IMR-90 (cell line): ENCODE measurements at regions not wholly inside any gene's neighbourhood (a gene's known extent, or its start where the extent isn't known, plus 50 kb on each side); places are given as distances from the start of the nearest gene placed in this dataset.

Experiments used
- ATAC-seq: fragments of 200-7000 bp; cut with Tn5 transposase; 2 replicates; pipeline ENCODE4 v1.9.1; 2020; ENCODE audit warnings: low read depth, mild to moderate bottlenecking, moderate library complexity
- BruUV-seq: library from RNA; stranded (reverse); fragments of 400-500 nt; replicated peaks from 2 replicates; lab custom pipeline; 2021; lab: Mats Ljungman, UMichigan
- CTCF ChIA-PET: fragments of 300-600 bp; formaldehyde crosslinking; extraction: SDS; loops from one replicate; lab custom pipeline; 2021; ENCODE audit warnings: antibody characterized with exemption; lab: Yijun Ruan, JAX
- POLR2A ChIA-PET: fragments of 300-600 bp; sonication (Branson Sonifier 250); formaldehyde crosslinking; loops from one replicate; lab custom pipeline; 2022; ENCODE audit warnings: antibody characterized with exemption; ENCODE audit not compliant: unreplicated experiment; lab: Charles Lee
- DNase-seq: peaks from one replicate; pipeline ENCODE4 v3.0.0; 2013
- H2AFZ ChIP-seq: replicated peaks from 2 replicates; pipeline ENCODE3; 2013; ENCODE audit warnings: low read length, mild to moderate bottlenecking; ENCODE audit not compliant: poor library complexity
- H2AK5ac ChIP-seq: 2 replicates; pipeline ENCODE4 v1.6.1; 2013; ENCODE audit warnings: low read depth, low read length, inconsistent platforms
- H2AK9ac ChIP-seq: replicated peaks from 2 replicates; pipeline ENCODE3; 2013; ENCODE audit warnings: mild to moderate bottlenecking, low read depth, low read length, moderate library complexity; ENCODE audit not compliant: poor library complexity
- H2BK120ac ChIP-seq: 2 replicates; pipeline ENCODE4 v1.6.1; 2013; ENCODE audit warnings: low read depth, low read length, inconsistent platforms
- H2BK15ac ChIP-seq: 3 replicates; pipeline ENCODE4 v1.6.1; 2013; ENCODE audit warnings: low read depth, low read length, inconsistent platforms
- H2BK20ac ChIP-seq: 2 replicates; pipeline ENCODE4 v1.6.1; 2013; ENCODE audit warnings: low read depth, mild to moderate bottlenecking, inconsistent platforms, low read length, moderate library complexity
- H2BK5ac ChIP-seq: 2 replicates; pipeline ENCODE4 v1.6.1; 2013; ENCODE audit warnings: mild to moderate bottlenecking, low read depth, low read length, inconsistent platforms; ENCODE audit not compliant: poor library complexity, severe bottlenecking
- H3K14ac ChIP-seq: replicated peaks from 2 replicates; pipeline ENCODE4 v1.6.1; 2013; ENCODE audit warnings: low read depth, low read length, inconsistent platforms
- H3K18ac ChIP-seq: 2 replicates; pipeline ENCODE4 v1.6.1; 2013; ENCODE audit warnings: low read depth, low read length, control low read depth
- H3K23ac ChIP-seq: 2 replicates; pipeline ENCODE4 v1.6.1; 2013; ENCODE audit warnings: low read depth, low read length, inconsistent platforms
- H3K27ac ChIP-seq: 2 replicates; pipeline ENCODE4 v1.5.1; 2013; ENCODE audit warnings: mild to moderate bottlenecking, control low read depth, low read length; ENCODE audit not compliant: insufficient read depth
- H3K27me3 ChIP-seq: 2 replicates; pipeline ENCODE4 v1.6.1; 2013; ENCODE audit warnings: low read length; ENCODE audit not compliant: control insufficient read depth, insufficient read depth
- H3K36me3 ChIP-seq: 2 replicates; pipeline ENCODE4 v1.6.1; 2013; ENCODE audit warnings: low read length, mixed read lengths; ENCODE audit not compliant: control insufficient read depth, insufficient read depth
- H3K4ac ChIP-seq: 2 replicates; pipeline ENCODE4 v1.6.1; 2013; ENCODE audit warnings: low read depth, low read length, inconsistent platforms
- H3K4me1 ChIP-seq: 2 replicates; pipeline ENCODE4 v1.6.1; 2013; ENCODE audit warnings: low read length, mixed read lengths; ENCODE audit not compliant: control insufficient read depth, insufficient read depth
- H3K4me2 ChIP-seq: 2 replicates; pipeline ENCODE4 v1.6.1; 2013; ENCODE audit warnings: low read depth, mild to moderate bottlenecking, control low read depth, low read length, moderate library complexity
- H3K4me3 ChIP-seq: 2 replicates; pipeline ENCODE4 v1.5.1; 2013; ENCODE audit warnings: low read depth, mild to moderate bottlenecking, control low read depth, low read length, moderate library complexity; ENCODE audit not compliant: insufficient read depth
- H3K56ac ChIP-seq: 2 replicates; pipeline ENCODE4 v1.6.1; 2013; ENCODE audit warnings: low read length, inconsistent platforms; ENCODE audit not compliant: insufficient read depth; ENCODE audit errors: extremely low read depth
- H3K79me1 ChIP-seq, 2 experiments: 2 replicates each; pipeline ENCODE4 v1.6.1; 2013; ENCODE audit warnings: low read length in 2 of 2, inconsistent platforms in 1 of 2, low read depth in 1 of 2
- H3K9ac ChIP-seq: 2 replicates; pipeline ENCODE4 v1.6.1; 2013; ENCODE audit warnings: low read depth, low read length, control low read depth
- H3K9me1 ChIP-seq: 2 replicates; pipeline ENCODE4 v1.6.1; 2013; ENCODE audit warnings: low read length, inconsistent platforms; ENCODE audit not compliant: insufficient read depth
- H3K9me3 ChIP-seq: 2 replicates; pipeline ENCODE4 v1.6.1; 2013; ENCODE audit warnings: low read length; ENCODE audit not compliant: control insufficient read depth, insufficient read depth
- H4K20me1 ChIP-seq: 2 replicates; pipeline ENCODE4 v1.6.1; 2013; ENCODE audit warnings: low read length, inconsistent platforms; ENCODE audit not compliant: insufficient read depth
- H4K5ac ChIP-seq: 2 replicates; pipeline ENCODE4 v1.6.1; 2013; ENCODE audit warnings: mild to moderate bottlenecking, low read depth, low read length, control low read depth
- H4K8ac ChIP-seq, 2 experiments: 2 replicates each; pipeline ENCODE4 v1.6.1; 2013; ENCODE audit warnings: low read depth in 2 of 2, low read length in 2 of 2, control low read depth in 1 of 2, inconsistent platforms in 1 of 2
- H4K91ac ChIP-seq: 2 replicates; pipeline ENCODE4 v1.6.1; 2013; ENCODE audit warnings: low read depth, low read length, inconsistent platforms; ENCODE audit not compliant: insufficient read depth
- BHLHE40 ChIP-seq: fragments of 150-350 bp; IDR thresholded peaks from 2 replicates; pipeline ENCODE4 v1.6.1; 2016; ENCODE audit warnings: mild to moderate bottlenecking, low read depth, low read length
- CEBPB ChIP-seq: IDR thresholded peaks from 2 replicates; pipeline ENCODE4 v1.6.1; 2012; ENCODE audit warnings: low read depth, low read length, improper control_type of control experiment
- ELK1 ChIP-seq: fragments of 150-350 bp; IDR thresholded peaks from 2 replicates; pipeline ENCODE4 v1.6.1; 2016; ENCODE audit warnings: low read depth, mild to moderate bottlenecking, low read length, moderate library complexity, borderline replicate concordance
- FOS ChIP-seq: fragments of 150-350 bp; IDR thresholded peaks from 2 replicates; pipeline ENCODE4 v1.6.1; 2016; ENCODE audit warnings: low read depth, low read length
- MAFK ChIP-seq: IDR thresholded peaks from 2 replicates; pipeline ENCODE4 v1.6.1; 2012; ENCODE audit warnings: low read depth, low read length, improper control_type of control experiment
- MXI1 ChIP-seq: IDR thresholded peaks from 2 replicates; pipeline ENCODE4 v1.6.1; 2012; ENCODE audit warnings: low read depth, mild to moderate bottlenecking, low read length, moderate library complexity, borderline replicate concordance
- POLR2A ChIP-seq: IDR thresholded peaks from 2 replicates; pipeline ENCODE4 v1.6.1; 2012; ENCODE audit warnings: mild to moderate bottlenecking, low read depth, low read length
- RAD21 ChIP-seq: IDR thresholded peaks from 2 replicates; pipeline ENCODE4 v1.6.1; 2012; ENCODE audit warnings: low read length, improper control_type of control experiment
- RCOR1 ChIP-seq: IDR thresholded peaks from 2 replicates; pipeline ENCODE4 v1.6.1; 2012; ENCODE audit warnings: mild to moderate bottlenecking, low read length, improper control_type of control experiment; ENCODE audit not compliant: insufficient replicate concordance
- RFX5 ChIP-seq: IDR thresholded peaks from 2 replicates; pipeline ENCODE4 v1.8.0; 2012; ENCODE audit warnings: low read depth, mild to moderate bottlenecking, low read length, moderate library complexity
- WGBS, 2 experiments: methylation state at CpG; one replicate each; pipeline versions ENCODE4 v1.1.5 to v1.1.7; 2013; ENCODE audit warnings: missing lambda C conversion rate in 2 of 2; ENCODE audit not compliant: insufficient read length in 1 of 2; ENCODE audit errors: extremely low coverage in 2 of 2; 5-methylcytosine and 5-hydroxymethylcytosine counted together
- dilution Hi-C: fragments of 300-500 bp; cut with HindIII; formaldehyde crosslinking; loops from one replicate; pipeline ENCODE4 v1.14.3; 2018; ENCODE audit warnings: low sequenced_read_pairs; ENCODE audit not compliant: unreplicated experiment
- in situ Hi-C: fragments of 300-500 bp; cut with MboI; formaldehyde crosslinking; loops from 3 replicates; pipeline ENCODE4 v1.14.3; 2019; ENCODE audit warnings: low sequenced_read_pairs, inconsistent platforms, mixed read lengths
- intact Hi-C: fragments of 100-400 bp; cut with micrococcal nuclease; formaldehyde crosslinking; loops from 2 replicates; pipeline ENCODE4 v1.10.0; 2022

GRCh38 chr18:61724532-61724931, 168.3 kb downstream of the RNF152 start:
- Histone ChIP-seq H3K23ac (no peak overlapping the region), H3K27me3 (no peaks in the 10 kb centered on the region), H3K9me3 (0 out of 2 replicates have a peak, but pooled peaks cover 2% of the 10 kb centered on the region), H3K4me2 (no peak overlapping the region), H2BK15ac (no peak overlapping the region), H2BK20ac (no peak overlapping the region), H3K27ac (no peak overlapping the region), H4K91ac (no peak overlapping the region), H3K18ac (no peak overlapping the region), H3K36me3 (no peaks in the 10 kb centered on the region), H3K14ac (0 out of 2 replicates have a peak overlapping the region, but pooled peaks have one; percentile 5), H2AK9ac (no peak overlapping the region), H2AFZ (no peak overlapping the region), H3K4me1 (peaks cover 3% of the 10 kb centered on the region; the same call in 1 of the 2 replicates), H4K5ac (no peak overlapping the region), H2BK120ac (no peak overlapping the region), H4K20me1 (no peaks in the 10 kb centered on the region; the same call in 1 of the 2 replicates), H3K9me1 (peaks cover 3% of the 10 kb centered on the region; the same call in 1 of the 2 replicates), H3K4ac (no peak overlapping the region), H3K79me1 (no peaks in the 10 kb centered on the region), H3K4me3 (no peak overlapping the region), H3K56ac (no peak overlapping the region), H2BK5ac (no peak overlapping the region), H3K9ac (no peak overlapping the region), H4K8ac (no peak overlapping the region), H2AK5ac (no peak overlapping the region)
- ChIA-PET POLR2A (no interaction called here), CTCF (no interaction called here)
- intact Hi-C loops, result no loop called here
- no peak for DNase-seq
- TF ChIP-seq FOS, result no peak
- TF ChIP-seq MAFK, result no peak
- TF ChIP-seq POLR2A, result no peak
- no peak for TF ChIP-seq BHLHE40
- no peak for TF ChIP-seq ELK1
- no peak for TF ChIP-seq RCOR1
- TF ChIP-seq RAD21, result no peak
- no peak for TF ChIP-seq CEBPB
- TF ChIP-seq RFX5, result no peak
- no peak for TF ChIP-seq MXI1
- 67% methylated on average over 1 of the region's 8 CpGs; no CpG with 5 or more reads in 1 of the 2 experiments for WGBS, 2 experiments
- no peak for ATAC-seq
- dilution Hi-C loops, result no loop called here
- in situ Hi-C loops, result no loop called here
- BruUV-seq, result no TSS peak
